ENCODE measurements at regions not wholly inside any gene's neighbourhood (a gene's known extent, or its start where the extent isn't known, plus 50 kb on each side); places are given as distances from the start of the nearest gene placed in this dataset.
"Not testable (repeated sequence)": the region's sequence is repeated elsewhere in the genome, so short reads cannot be mapped to it uniquely, and the experiment has no call there.

- DNase-seq = no peak
Observed at GRCh38 chr7:11221984-11222383, 248.3 kb downstream of the PHF14 start.

GRCh38 chr7:11224535-11224934 is 250.9 kb downstream of the PHF14 start:
- no peak for DNase-seq

DNA sequence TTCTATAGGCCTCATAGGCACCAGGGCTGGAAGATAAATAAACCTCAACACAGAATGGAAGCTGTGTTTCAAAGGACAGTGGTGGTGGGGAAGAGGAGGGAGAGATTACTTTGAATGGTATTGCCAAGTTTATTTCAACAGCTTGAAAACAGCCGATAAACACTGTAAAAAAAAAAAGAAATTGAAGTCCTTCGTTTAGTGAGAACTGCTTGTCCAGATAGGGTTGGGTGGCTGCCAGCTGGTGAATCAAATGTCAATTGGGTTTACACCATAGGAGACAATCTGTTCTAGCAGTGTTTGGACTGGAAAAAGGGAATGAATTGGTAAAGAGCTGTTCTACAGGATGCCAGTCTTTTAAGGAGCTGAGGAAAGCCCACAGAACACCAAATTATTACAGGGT is 254.8 kb downstream of the PHF14 start:
- DNase-seq = no peak

GRCh38 chr7:11231190-11231589 is 257.5 kb downstream of the PHF14 start:
- DNase-seq = no peak

GRCh38 chr7:11232462-11232861 is 258.8 kb downstream of the PHF14 start:
- no peak for DNase-seq

DNA sequence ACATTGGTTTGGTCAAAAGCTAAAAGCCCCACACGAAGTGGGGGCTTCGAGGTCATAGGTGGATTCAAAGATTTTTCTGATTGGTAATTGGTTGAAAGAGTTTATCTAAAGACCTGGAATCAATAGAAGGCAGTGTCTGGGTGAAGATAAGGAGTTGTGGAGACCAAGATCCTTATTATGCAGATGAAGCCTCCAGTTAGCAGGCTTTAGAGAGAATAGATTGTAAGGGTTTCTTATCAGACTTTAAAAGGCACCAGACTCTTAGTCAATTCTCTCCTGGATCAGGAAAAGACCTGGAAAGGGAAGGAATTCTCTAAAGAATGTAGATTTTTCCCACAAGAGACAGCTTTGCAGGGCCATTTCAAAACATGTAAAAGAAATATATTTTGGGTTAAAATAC is 260.2 kb downstream of the PHF14 start:
- DNase-seq = no peak

DNA sequence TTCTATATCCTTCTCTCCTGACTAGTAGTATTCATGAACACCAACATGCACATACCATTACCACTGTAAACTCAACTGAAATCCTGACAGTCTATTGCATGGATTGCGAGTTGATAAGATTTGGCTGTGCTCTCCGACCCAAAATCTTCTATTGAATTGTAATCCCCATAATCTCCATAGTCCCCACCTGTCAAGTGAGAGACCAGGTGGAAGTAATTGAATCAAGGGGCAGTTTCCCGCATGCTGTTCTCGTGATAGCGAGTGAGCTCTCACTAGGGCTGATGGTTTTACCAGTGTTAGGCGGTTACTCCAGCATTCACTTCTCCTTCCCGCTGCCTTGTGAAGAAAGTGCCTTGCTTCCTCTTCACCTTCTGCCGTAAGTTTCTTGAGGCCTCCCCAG is 261.8 kb downstream of the PHF14 start:
- DNase-seq = no peak

DNA sequence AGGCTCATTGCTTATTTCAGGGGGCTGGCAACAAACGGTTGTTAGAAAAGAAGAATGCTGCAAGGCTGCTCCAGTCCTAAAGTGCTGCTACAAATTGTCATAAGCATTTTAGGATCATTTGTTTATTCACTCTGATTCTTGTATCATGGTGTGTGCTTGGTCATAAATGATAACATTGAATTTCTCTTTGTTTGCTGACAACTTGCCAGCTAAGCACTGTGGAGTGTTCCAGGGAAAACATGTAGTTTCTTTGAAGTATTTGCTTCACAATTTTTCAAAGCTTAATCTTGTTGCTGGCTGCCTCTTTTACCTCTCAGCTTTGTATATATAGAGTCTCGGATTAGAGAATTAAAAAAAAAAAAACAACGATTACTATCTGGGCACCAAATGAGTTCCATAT is 263.0 kb downstream of the PHF14 start:
- DNase-seq = no peak

- no peak for DNase-seq
Observed at GRCh38 chr7:11237742-11238141, 264.1 kb downstream of the PHF14 start.

GRCh38 chr7:11239316-11239715 is 265.6 kb downstream of the PHF14 start:
- DNase-seq = no peak

GRCh38 chr7:11243739-11244138 is 270.1 kb downstream of the PHF14 start:
- no peak for DNase-seq

GRCh38 chr7:11244149-11244548 is 270.5 kb downstream of the PHF14 start:
- DNase-seq = no peak

GRCh38 chr7:11247545-11247944 is 273.9 kb downstream of the PHF14 start:
- no peak for DNase-seq

GRCh38 chr7:11251436-11251835 is 277.8 kb downstream of the PHF14 start:
- no peak for DNase-seq

- no peak for DNase-seq
Observed at GRCh38 chr7:11252011-11252607, 278.4 kb downstream of the PHF14 start.

- DNase-seq = no peak
Observed at GRCh38 chr7:11252705-11253272, 279.1 kb downstream of the PHF14 start.

- no peak for DNase-seq
Observed at GRCh38 chr7:11256501-11256900, 282.8 kb downstream of the PHF14 start.

- DNase-seq = peak; percentile 42
Observed at GRCh38 chr7:11261470-11261869, 287.8 kb downstream of the PHF14 start.

GRCh38 chr7:11266101-11266500 is 292.4 kb downstream of the PHF14 start:
- DNase-seq = no peak

GRCh38 chr7:11272352-11272751 is 298.7 kb downstream of the PHF14 start:
- DNase-seq = no peak

GRCh38 chr7:11274074-11274473 is 300.4 kb downstream of the PHF14 start:
- no peak for DNase-seq

- no peak for DNase-seq
Observed at GRCh38 chr7:11281953-11282352, 308.3 kb downstream of the PHF14 start.

DNA sequence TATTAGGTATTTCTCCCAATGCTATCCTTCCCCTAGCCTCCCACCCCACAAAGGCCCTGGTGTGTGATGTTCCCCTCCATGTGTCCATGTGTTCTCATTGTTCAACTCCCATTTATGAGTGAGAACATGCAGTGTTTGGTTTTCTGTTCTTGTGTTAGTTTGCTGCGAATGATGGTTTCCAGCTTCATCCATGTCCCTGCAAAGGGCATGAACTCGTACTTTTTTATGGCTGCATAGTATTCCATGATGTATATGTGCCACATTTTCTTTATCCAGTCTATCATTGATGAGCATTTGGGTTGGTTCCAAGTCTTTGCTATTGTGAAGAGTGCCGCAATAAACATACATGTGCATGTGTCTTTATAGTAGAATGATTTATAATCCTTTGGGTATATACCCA is 309.9 kb downstream of the PHF14 start:
- not testable (repeated sequence) for DNase-seq

- DNase-seq = no peak
Observed at GRCh38 chr7:11290863-11291262, 317.2 kb downstream of the PHF14 start.

- DNase-seq = no peak
Observed at GRCh38 chr7:11294218-11294617, 320.5 kb downstream of the PHF14 start.
